Inflammatory macrophage treated with lipopolysaccharide for 1 hour (primary cell): ENCODE measurements at regions not wholly inside any gene's neighbourhood (a gene's known extent, or its start where the extent isn't known, plus 50 kb on each side); places are given as distances from the start of the nearest gene placed in this dataset.

Experiments used
- DNase-seq, 2 donors: peaks; one replicate each; pipeline ENCODE4 v3.0.0-alpha.2; 2020 to 2022

DNA sequence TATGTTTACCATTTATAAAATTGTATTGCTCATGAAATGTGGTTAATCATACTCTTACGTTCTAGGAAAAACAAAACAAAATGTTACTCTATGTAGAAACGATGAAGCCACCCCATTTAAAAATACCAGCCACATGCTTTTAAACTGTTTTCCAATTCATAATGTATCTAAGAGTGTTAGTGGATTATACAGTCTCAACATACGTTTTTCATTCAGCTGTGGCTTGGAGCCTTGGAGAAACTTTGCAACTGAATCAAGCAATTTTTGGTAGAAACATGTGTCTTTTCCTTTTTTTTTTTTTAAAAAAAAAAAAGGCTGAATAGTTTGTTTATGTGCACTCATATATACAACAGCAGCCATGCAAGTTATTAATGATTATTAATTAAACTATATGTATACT lies 378.0 kb upstream of the SEMA3D start:
- DNase-seq: no peak

DNA sequence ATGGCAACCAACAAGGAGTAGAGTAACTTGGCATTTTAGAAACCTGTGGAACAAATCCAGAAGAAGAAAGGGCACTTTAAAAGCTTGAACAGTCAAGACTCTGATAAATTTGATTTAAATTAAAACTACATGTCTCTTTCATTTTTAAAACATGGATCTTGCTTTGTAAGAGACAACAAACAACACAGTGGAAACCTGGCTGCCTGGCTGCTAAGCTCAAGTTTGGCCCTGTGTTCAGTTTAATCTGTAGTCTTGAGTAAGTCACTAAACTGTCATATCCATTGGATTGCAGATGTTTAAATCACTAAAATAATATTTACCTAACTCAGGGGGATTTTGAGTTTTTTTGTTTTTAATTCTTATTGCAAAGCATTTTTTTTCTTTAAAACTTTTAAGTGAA lies 374.9 kb upstream of the SEMA3D start:
- DNase-seq: no peak

DNA sequence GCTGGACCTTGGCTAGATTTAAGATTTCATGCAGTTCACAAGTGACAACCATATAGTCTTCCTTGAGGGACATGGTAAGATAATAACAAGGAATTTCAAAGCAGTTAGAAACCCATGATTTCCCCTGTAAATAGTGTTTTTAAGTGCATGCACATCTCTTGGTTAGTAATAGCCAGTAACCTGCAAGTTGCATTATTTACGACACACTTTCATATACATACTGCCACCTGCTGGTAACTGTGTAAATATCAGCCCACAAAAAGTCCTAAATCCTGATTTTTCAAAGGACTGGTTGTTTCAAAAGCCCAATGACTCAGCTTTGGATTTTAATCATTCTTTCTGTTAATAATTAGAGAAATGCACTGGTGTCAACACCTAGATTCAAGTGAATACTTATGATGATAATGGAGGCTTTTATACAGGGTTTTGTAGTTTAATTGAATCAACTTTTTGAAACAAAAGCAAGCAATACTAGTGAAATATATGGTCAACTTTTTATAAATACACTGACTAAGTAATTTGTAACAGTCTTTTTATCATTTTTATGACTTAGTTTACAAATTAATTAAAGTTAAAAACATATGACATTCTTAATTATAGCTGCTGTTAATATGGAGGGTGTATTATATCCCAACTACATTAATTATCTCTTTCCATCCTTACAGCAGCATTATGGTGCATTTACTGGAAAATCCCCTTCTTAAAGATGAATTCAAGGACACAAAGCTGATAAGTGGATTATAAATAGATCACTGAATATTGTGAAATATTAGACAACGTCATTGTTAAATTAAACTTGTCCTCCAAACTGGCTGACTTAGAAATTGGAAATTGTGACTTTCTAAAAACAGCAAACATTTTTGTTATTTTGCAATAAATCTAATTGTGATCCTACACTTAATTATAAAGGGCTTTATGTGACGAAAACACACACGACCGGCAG lies 367.7 kb upstream of the SEMA3D start:
- peak; percentile 61 to 86 for DNase-seq

DNA sequence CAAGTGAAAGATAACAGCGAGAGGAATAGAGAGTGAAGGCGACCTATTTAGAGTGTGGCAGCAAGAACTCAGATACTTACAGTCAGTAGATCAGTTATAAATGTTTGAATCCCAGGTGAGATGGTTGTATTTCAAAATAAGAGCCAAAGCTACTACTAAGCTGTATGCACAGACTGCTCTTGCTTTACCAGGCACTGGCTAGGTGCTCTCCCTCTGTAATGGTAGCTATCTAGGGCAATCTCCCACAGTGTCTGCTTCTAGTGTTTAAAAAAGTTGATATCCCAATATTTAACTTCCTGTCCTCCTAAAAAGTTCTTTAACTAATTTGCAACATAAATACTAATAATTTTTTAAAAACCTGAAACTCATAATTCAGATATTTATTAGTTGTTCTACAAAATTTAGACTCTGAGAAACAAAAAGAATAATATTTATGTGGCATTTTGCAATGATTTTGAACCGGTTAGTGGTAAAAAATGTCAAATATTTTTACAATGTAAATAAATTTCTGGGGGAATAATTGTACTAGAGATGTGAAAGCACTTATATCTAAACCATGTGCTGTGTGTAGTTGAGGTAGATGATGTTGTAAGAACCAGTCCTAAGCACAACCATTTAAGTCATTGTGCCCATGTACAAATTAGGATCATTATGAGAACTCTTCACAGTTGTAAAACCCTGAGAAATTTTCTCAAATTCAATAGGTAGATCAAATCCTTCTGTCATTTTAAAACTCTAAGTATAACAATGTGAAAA lies 349.3 kb upstream of the SEMA3D start:
- no peak for DNase-seq

DNA sequence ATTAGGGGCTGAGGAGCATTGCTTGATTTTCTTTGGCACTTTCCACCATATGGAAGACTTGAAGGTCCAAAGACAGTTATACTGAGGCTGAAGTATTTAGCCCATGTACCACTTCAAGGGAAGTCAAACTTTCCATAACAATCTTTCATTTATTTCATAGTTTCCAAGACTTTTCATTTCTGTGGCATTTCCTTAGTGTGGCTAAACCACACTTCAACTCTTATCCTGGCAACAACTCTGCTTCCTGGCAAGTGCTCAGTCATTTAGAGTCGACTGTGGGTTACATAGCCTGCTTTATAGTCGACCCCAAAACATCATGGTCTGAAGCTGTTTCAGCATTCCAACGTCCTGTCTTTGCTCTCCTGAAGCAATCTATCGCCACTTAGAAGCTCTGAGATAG lies 343.0 kb upstream of the SEMA3D start:
- DNase-seq: no peak

DNA sequence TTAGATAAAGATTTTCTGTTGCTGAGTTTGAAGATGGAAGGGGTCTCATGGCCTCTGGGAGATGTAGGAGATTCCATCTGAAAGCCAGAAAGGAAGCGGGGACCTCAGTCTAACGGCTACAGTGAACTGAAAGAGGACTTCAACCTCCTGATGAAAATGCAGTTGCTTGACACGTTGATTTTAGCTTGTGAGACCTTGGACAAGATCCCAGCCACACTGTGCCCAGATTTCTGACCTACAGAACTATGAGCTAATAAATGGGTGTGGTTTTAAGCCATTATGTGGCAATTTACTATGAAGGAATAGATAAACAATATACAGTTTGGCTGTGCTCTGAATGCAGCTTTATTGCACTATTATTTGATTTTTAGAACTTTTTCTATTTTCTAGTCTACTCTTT lies 342.3 kb upstream of the SEMA3D start:
- no peak for DNase-seq

DNA sequence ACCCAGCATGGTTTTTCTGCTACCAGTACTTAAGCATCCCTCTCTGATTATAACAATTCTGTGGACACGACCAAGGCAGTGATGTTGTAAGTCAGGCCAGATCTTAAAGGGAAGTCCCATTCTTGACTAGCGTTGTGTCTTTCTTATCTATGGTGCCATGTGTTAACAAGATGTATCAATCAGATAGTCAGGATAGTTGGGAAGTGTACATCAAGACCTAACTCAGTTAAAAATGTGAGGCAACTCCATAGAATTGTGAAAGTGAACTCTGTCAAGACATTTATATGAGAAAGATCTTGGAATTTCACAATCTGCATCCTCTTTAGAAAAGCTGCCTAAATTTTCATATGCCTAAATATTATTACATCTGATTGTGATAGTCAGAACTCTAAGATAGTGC lies 341.7 kb upstream of the SEMA3D start:
- no peak for DNase-seq

DNA sequence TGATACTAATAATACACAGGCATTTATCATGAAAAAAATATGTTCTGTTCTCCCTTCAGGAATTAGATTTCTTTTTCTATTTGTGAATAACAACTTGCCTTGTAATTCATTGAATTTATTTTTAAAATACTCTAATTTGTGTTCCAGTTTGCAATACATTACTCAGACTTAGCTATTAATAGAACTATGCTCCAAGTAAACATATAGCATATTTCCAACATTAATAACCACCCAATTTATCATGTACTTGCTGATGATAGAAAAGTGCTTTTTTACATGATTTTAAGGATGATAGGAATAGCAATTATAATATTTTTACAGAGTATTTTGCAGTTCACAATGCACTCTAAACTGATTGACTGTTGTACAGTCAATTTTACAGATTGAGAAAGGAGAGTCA lies 338.8 kb upstream of the SEMA3D start:
- DNase-seq: no peak

DNA sequence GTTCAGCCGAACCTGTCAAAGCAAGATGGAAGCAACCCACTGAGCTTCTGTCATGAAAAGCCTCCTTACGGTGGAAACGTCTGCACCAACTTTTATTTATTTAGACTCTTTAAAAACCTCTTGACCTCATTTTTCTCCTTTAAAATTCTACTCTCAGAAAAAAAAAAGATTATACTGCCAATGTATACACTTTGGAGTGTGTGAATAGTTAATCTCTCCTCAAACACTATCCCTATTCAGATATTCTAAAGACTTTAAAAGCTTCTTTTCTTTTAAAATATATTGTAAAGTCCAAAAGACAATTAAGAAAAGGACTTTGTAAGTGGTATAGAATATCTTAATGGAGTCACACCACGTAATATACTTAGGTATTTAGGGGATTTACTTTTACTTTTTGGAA lies 335.2 kb upstream of the SEMA3D start:
- DNase-seq: no peak

DNA sequence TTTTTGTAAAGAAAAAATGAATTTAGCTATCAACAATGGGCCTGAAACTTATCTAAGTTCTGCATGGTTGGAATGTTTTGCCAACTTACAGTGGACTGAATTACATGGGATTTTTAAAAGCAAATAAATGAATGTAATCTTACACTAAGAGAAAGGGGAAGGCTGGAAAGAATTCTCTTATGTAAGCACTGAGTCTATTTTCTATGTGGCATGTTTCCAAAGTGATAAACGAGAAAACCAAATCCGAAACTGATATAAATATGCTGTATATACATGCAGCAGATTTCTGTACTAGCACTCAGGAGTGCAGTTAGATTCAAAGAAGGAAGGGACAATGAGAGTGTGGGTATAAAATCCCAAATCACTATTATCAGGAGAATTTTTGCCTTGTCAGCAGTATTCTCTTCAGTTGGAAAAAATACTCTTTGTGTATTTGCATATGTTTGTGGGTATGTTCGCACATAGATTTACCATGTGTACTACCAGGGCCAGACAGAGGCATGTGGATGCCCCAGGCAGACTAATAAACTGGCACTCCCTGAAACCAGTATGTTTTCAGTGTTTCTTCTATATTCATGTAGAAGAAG lies 334.3 kb upstream of the SEMA3D start:
- DNase-seq: no peak

DNA sequence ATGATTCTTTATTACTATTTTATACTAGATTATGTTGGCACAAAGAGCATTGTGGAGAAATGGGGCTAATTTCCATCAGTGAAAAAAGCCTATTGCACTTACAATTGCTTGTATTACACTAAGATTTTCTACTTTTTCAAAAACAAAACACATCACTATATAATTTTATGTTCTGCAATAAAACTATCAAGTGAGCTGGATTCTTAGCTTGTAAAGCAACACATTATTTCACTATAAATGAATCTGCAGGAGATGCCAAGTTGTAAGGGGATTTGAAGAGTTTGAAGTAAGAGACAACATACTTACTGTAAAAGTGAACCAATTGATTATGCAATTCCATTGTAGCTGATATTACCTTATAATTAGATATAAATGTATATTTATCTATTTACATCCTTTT lies 333.3 kb upstream of the SEMA3D start:
- no peak for DNase-seq

DNA sequence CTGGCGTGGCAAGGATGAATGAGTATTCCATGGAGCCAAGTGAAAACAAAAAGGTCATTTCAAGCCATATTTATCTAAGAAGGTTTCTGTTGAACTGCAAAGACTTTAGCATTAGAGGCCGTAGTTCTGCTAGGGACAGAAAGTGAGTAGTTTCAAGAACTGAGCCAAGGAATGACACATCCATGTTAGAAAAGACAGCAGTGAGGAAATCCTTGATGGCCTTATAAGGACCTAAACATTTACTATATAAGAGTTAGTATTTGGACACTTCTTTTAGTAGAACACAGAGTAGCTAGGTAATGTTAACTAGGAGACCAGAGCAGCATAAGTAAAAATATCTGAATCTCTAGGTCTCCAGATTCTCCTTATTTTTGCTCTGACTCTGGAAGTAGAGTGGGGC lies 329.8 kb upstream of the SEMA3D start:
- DNase-seq: no peak

DNA sequence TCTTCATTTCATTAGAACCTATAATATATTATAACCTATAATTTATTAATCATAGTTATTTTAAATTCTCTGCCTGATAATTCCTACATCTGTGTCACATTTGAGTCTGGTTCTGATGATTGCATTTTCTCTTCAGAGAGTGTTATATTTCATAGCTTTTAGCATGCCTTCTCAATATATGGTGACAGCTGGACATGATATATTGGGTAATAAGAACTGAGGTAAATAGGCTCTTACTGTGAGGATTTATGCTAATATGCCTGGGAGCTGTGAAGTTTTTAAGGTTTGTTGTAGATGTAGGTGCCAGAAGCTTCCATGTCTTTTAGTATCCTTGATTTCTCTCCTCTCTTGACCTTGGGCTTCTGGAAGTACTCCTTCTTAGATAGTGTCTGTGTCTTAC lies 325.9 kb upstream of the SEMA3D start:
- no peak for DNase-seq

DNA sequence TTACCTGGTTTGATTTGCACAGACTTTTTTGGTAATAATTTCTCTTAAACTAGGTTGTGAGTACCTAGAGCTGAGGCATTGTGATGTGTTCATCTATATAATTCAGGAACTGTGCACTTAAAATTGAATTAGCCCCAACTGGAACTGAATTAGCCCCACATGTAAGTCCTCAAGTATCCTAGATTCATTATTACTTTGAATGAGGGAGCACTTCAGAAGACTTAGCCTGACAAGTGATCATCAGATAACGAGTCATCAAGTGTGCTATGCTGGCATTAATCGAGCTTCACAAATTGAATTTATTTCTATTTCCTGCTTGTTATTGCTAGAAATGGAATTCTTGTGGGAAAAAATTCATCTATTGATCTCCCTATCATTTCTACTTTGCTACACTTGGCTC lies 323.4 kb upstream of the SEMA3D start:
- no peak for DNase-seq

DNA sequence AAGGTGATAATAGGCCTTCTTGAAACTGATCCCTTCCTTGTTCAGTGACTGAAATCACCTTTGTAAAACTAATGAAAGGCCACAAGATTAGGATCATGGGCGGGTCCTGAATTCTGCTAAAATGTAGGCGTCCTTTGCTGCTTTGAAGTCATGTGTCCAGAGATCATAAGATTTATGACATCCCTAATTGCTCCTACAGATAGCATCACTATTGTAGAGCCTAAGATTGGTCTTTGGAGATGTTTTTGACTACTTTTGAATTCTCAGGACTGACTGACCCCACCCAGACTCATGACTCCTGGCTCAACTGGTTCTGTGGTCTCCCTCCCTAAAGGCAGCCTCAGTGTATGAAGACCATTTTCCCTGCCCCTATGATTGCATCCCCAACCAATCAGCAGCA lies 322.6 kb upstream of the SEMA3D start:
- DNase-seq: no peak

DNA sequence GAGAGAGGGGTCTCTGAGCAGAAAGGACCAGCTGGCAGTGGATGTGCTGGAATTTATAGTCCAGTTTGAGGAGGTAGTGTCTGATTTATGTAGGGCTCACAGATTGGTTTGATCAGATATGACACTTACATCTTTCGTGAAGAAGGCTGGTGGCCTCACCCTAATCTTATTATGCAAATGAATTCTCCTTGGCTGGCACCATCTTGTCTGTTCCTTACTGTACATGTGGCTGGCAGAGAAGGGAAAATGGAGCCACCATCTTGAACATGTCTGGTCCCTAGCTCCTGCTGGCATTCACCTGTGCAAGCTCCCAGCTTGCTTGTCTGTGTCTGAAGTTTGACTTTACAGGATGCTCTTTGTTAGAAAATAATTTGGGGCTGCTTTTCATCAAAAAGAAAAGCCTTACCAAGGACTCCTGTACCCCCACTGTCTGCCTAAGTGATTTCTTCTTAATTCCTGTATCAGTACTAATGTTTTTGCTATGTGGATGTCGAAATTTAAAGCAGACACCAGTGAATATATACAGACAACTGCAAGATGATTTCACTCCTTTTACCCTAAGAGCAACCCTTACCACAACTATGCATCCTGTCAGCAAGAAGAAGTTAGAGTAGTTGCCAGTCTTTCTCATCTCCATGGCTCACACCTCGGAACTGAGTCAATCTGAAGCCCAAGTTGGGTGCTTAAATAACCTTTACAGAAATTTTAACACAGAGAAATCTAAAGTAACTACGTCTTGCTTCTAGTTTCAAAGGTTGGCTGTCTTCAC lies 322.0 kb upstream of the SEMA3D start:
- no peak for DNase-seq

DNA sequence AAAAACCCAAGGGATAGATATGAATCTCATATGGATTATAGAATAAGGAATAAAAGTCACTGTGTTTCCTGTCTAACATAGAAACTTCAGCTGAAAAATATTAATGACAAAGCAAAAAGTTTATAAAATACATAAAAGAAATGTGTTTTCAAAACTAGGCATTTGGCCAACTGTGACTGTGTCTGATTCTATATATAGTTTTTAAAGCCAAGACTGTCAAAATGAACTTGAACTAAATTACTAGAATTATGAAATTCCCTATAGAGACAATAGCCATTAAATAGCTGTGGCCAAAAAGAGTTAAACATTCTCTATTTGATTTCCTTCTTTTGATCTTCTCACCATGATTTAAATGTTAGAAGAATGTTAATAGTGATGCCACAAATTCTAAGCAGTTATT lies 311.2 kb upstream of the SEMA3D start:
- no peak for DNase-seq

DNA sequence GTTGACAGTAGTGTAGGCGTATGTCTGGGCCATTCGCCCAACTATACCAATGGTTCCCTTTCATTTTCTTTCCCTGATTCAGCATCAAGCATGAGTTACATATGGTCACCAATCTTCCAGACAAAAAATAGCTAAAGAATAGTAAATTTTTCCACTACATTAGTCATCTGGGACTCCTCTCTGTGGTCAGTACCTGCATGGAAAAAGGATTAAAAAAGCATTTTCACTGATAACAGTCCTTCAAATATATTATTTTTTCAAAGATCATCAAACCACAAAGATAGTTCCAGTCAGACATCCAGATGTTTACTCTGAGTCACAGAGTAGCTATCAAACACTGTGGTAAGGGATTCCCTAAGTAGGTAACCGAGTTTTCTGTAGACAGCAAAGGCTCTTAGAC lies 302.6 kb upstream of the SEMA3D start:
- no peak for DNase-seq

DNA sequence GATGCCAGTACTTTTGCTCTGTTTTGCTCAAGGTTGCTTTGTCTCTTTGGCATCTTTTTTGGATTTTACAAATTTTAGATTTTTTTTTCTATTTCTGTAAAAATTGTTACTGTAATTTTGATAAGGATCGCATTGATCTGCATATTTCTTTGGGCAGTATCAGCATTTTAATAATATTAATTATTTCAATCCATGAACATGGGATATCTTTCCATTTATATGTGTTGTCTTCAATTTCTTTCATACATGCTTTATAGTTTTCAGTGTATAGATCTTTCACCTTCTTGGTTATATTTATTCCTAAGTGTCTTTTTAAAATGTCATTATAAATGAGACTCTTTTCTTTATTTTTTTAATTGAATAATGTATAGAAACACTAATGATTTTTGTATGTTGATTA lies 301.6 kb upstream of the SEMA3D start:
- no peak for DNase-seq

DNA sequence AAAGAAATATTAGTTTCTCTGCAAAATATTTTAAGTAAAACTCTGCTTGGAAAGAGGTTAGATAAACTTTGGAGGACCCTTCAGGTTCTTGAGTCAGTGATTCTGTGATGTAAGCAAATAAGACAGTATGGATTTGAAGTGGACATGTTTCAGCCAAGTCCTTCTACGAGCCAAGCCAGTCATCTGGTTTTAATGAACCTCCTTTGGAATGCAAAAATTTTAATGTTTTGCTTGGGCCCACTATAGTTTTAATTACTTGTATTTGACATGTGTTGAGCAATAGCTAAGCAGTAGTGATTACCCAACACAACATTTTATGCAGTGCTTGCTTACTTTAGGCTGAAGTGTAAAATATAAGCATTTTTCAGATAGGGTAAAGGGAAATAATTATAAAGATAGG lies 296.3 kb upstream of the SEMA3D start:
- no peak for DNase-seq

DNA sequence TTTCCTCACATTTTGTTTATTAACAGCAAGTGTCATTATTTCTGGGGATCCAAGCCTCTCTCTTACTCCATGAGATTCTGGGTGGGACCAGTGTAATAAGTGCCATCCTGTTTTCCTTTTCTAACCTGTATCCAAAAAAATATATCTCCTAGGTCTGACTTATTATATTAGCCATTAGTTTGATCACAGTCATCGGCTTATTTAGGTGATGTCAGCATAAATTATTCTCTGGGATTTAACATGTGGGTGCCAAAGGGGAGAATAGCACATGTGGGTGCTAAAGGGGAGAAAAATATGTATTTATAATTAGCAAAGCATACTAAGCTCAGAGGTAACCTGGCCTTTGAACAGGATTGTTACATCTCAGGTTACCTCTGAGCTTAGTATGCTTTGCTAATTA lies 293.8 kb upstream of the SEMA3D start:
- DNase-seq: no peak

DNA sequence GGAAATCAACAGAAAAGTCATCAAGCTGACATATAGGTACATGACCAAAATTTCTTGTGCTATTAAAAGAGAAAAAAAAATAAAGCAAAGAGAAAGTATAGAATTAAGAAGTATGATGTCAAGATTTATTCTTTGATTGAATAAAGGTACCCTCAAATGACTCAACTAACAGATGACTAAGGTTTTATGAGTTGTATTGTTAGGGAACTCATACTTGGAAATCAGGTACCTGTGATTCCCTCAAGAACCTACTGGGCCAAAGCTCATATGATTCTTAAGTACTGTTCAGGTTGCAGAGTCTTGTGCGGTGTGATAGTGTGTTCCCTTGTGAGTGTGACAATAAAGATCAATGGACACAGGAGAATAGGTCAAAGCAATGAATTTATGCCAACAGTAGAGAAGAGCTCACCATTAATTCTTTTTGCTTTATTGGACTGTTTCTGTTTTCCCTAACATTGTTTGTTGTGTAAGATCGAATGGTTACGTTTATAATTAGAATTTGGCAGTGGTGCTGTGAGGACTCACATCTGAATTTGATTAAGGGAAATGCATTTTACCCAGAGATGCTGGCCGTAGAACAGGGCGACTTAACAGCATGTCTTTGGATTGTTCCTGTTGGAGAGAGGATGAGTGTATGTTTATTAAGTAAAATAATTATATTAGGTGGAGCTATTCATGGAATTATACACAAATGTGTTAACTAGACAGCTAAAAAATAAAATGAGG lies 293.2 kb upstream of the SEMA3D start:
- DNase-seq: no peak

DNA sequence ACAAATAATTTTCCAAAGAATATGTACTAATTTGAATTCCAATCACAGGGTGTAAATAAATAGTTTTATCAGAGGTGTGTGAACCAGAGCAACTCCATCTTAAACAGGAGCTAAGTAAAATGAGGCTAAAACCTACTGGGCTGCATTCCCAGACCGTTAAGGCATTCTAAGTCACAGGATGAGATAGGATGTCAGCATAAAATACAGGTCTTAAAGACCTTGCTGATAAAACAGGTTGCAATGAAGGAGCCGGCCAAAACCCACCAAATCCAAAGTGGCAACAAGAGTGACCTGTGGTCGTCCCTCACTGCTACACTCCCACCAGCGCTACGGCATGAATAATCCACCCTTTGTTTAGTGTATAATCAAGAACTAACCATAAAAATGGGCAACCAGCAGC lies 291.7 kb upstream of the SEMA3D start:
- no peak for DNase-seq
